ENCODE measurements at regions not wholly inside any gene's neighbourhood (a gene's known extent, or its start where the extent isn't known, plus 50 kb on each side); places are given as distances from the start of the nearest gene placed in this dataset.

- H3K27me3 ChIP-seq (ENCODE audit: control insufficient read depth in 2 of 2, insufficient read depth in 2 of 2, low read length in 2 of 2), result no peaks in the 10 kb centered on the region
- no peaks in the 10 kb centered on the region for H3K9me3 ChIP-seq (replicated peaks; ENCODE audit: control insufficient read depth, insufficient read depth, low read length)
- TF ChIP-seq POLR2AphosphoS5 (IDR thresholded peaks at IDR 0.05; ENCODE audit: insufficient read depth, low read depth, low read length), result no peak
- no peak for TF ChIP-seq EZH2 (IDR thresholded peaks at IDR 0.05; ENCODE audit: borderline replicate concordance, low read depth, low read length, severe bottlenecking)
- H3K4me1 ChIP-seq (ENCODE audit: control insufficient read depth, extremely low read depth, insufficient read depth, low read length), result no peaks in the 10 kb centered on the region
- no peak overlapping the region for H3K4me2 ChIP-seq (ENCODE audit: insufficient read depth, low read length)
- H3K79me2 ChIP-seq (ENCODE audit: control insufficient read depth, insufficient read depth, low read length), result no peaks in the 10 kb centered on the region
- CTCF ChIA-PET, result no interaction called here
- dilution Hi-C loops (cut with MboI; ENCODE audit: extremely low pct_ligation_motif_present, low sequenced_read_pairs), result no loop called here
- H3K36me3 ChIP-seq (ENCODE audit: control insufficient read depth in 2 of 2, extremely low read depth in 1 of 2, insufficient read depth in 2 of 2, low read length in 2 of 2), result no peaks in the 10 kb centered on the region
- H3K27ac ChIP-seq (ENCODE audit: insufficient read depth, low read depth, low read length), result no peak overlapping the region
- no peaks in the 10 kb centered on the region for H4K20me1 ChIP-seq (replicated peaks; ENCODE audit: control insufficient read depth, extremely low read depth, insufficient read depth, low read length)
- H3K9me1 ChIP-seq (replicated peaks; ENCODE audit: control insufficient read depth, extremely low read depth, insufficient read depth, low read length), result no peaks in the 10 kb centered on the region
- intact Hi-C loops (cut with micrococcal nuclease), result no loop called here
- H3K9ac ChIP-seq (replicated peaks; ENCODE audit: extremely low read depth, insufficient read depth, low read length), result no peak overlapping the region
- FAIRE-seq (no peak), DNase-seq (ENCODE audit: low read depth, low spot score) (no peak)
- H3K4me3 ChIP-seq (replicated peaks in 1 of 3; ENCODE audit: insufficient read depth in 1 of 3, low read depth in 1 of 3, low read length in 3 of 3), result no peak overlapping the region
- BruUV-seq (replicated peaks), result no TSS peak
- H2AFZ ChIP-seq (ENCODE audit: low read depth, low read length), result no peak overlapping the region
- POLR2A ChIA-PET, result no interaction called here
Observed at GRCh38 chr2:235165136-235165535, 213.3 kb downstream of the SH3BP4 start.

- Histone ChIP-seq H3K27ac (ENCODE audit: insufficient read depth, low read depth, low read length) (no peak overlapping the region), H3K79me2 (ENCODE audit: control insufficient read depth, insufficient read depth, low read length) (no peaks in the 10 kb centered on the region), H3K4me1 (ENCODE audit: control insufficient read depth, extremely low read depth, insufficient read depth, low read length) (no peaks in the 10 kb centered on the region), H3K27me3 (ENCODE audit: control insufficient read depth in 2 of 2, insufficient read depth in 2 of 2, low read length in 2 of 2) (no peaks in the 10 kb centered on the region), H3K4me3 (replicated peaks in 1 of 3; ENCODE audit: insufficient read depth in 1 of 3, low read depth in 1 of 3, low read length in 3 of 3) (no peak overlapping the region), H4K20me1 (replicated peaks; ENCODE audit: control insufficient read depth, extremely low read depth, insufficient read depth, low read length) (no peaks in the 10 kb centered on the region), H2AFZ (ENCODE audit: low read depth, low read length) (no peak overlapping the region), H3K9me3 (replicated peaks; ENCODE audit: control insufficient read depth, insufficient read depth, low read length) (no peaks in the 10 kb centered on the region), H3K9ac (replicated peaks; ENCODE audit: extremely low read depth, insufficient read depth, low read length) (no peak overlapping the region), H3K9me1 (replicated peaks; ENCODE audit: control insufficient read depth, extremely low read depth, insufficient read depth, low read length) (no peaks in the 10 kb centered on the region), H3K36me3 (ENCODE audit: control insufficient read depth in 2 of 2, extremely low read depth in 1 of 2, insufficient read depth in 2 of 2, low read length in 2 of 2) (no peaks in the 10 kb centered on the region), H3K4me2 (ENCODE audit: insufficient read depth, low read length) (no peak overlapping the region)
- ChIA-PET POLR2A (no interaction called here), CTCF (no interaction called here)
- BruUV-seq (replicated peaks), result no TSS peak
- dilution Hi-C loops (cut with MboI; ENCODE audit: extremely low pct_ligation_motif_present, low sequenced_read_pairs), result no loop called here
- TF ChIP-seq POLR2AphosphoS5 (IDR thresholded peaks at IDR 0.05; ENCODE audit: insufficient read depth, low read depth, low read length) (no peak), EZH2 (IDR thresholded peaks at IDR 0.05; ENCODE audit: borderline replicate concordance, low read depth, low read length, severe bottlenecking) (no peak), POLR2A (IDR thresholded peaks at IDR 0.05; ENCODE audit: low read depth, low read length) (no peak), FOS (IDR thresholded peaks at IDR 0.05; ENCODE audit: borderline replicate concordance, insufficient read depth, low read length) (no peak), MYC (IDR thresholded peaks at IDR 0.05; ENCODE audit: low read depth, low read length) (no peak), CTCF (IDR thresholded peaks at IDR 0.05; ENCODE audit: extremely low read depth in 1 of 2, insufficient read depth in 1 of 2, low read depth in 1 of 2, low read length in 2 of 2) (no peak), JUN (IDR thresholded peaks at IDR 0.05; ENCODE audit: borderline replicate concordance, insufficient read depth, insufficient read length, low read depth) (no peak), GATA2 (IDR thresholded peaks at IDR 0.05; ENCODE audit: insufficient read depth, insufficient read length, low read depth, low read length) (no peak), MAX (IDR thresholded peaks at IDR 0.05; ENCODE audit: insufficient read depth, insufficient read length) (no peak)
- DNase-seq (ENCODE audit: low read depth, low spot score) (no peak), FAIRE-seq (no peak)
- intact Hi-C loops (cut with micrococcal nuclease), result no loop called here
Observed at GRCh38 chr2:235165631-235166030, 213.8 kb downstream of the SH3BP4 start.
